ENCODE measurements at regions not wholly inside any gene's neighbourhood (a gene's known extent, or its start where the extent isn't known, plus 50 kb on each side); places are given as distances from the start of the nearest gene placed in this dataset.
"Not testable (repeated sequence)": the region's sequence is repeated elsewhere in the genome, so short reads cannot be mapped to it uniquely, and the experiment has no call there.

GRCh38 chr5:118570276-118570675 lies 418.1 kb downstream of the DTWD2 start:
- TF ChIP-seq CTCF (IDR thresholded peaks at IDR 0.05; ENCODE audit: low read depth, low read length); EZH2phosphoT487 (IDR thresholded peaks at IDR 0.05; ENCODE audit: low read depth): not testable (repeated sequence)

Measured in OCI-LY3 (cell line).